GM10847 (cell line): ENCODE measurements at regions not wholly inside any gene's neighbourhood (a gene's known extent, or its start where the extent isn't known, plus 50 kb on each side); places are given as distances from the start of the nearest gene placed in this dataset.

Source experiments
- POLR2A ChIP-seq: IDR thresholded peaks from 2 replicates; pipeline ENCODE4 v1.6.1; 2011; ENCODE audit not compliant: insufficient read length; ENCODE audit errors: extremely low read depth

GRCh38 chr12:4112290-4112689, 161.3 kb upstream of the CCND2 start:
- no peak for TF ChIP-seq POLR2A

- no peak for TF ChIP-seq POLR2A
Observed at GRCh38 chr12:4111010-4111409, 162.6 kb upstream of the CCND2 start.

- no peak for TF ChIP-seq POLR2A
Observed at GRCh38 chr12:4109826-4110225, 163.7 kb upstream of the CCND2 start.

- no peak for TF ChIP-seq POLR2A
Observed at GRCh38 chr12:4108803-4109345, 164.7 kb upstream of the CCND2 start.

- no peak for TF ChIP-seq POLR2A
Observed at GRCh38 chr12:4107911-4108697, 165.5 kb upstream of the CCND2 start.

GRCh38 chr12:4107436-4107878, 166.1 kb upstream of the CCND2 start:
- TF ChIP-seq POLR2A: no peak

- no peak for TF ChIP-seq POLR2A
Observed at GRCh38 chr12:4106621-4107020, 166.9 kb upstream of the CCND2 start.

- no peak for TF ChIP-seq POLR2A
Observed at GRCh38 chr12:4104722-4105244, 168.8 kb upstream of the CCND2 start.

GRCh38 chr12:4099276-4099675, 174.3 kb upstream of the CCND2 start:
- TF ChIP-seq POLR2A: no peak

GRCh38 chr12:4091016-4091743, 182.4 kb upstream of the CCND2 start:
- TF ChIP-seq POLR2A: no peak

GRCh38 chr12:4089956-4090355, 183.6 kb upstream of the CCND2 start:
- no peak for TF ChIP-seq POLR2A

- no peak for TF ChIP-seq POLR2A
Observed at GRCh38 chr12:4089121-4089606, 184.4 kb upstream of the CCND2 start.

- no peak for TF ChIP-seq POLR2A
Observed at GRCh38 chr12:4088451-4088850, 185.1 kb upstream of the CCND2 start.

GRCh38 chr12:4086481-4086880, 187.1 kb upstream of the CCND2 start:
- no peak for TF ChIP-seq POLR2A

GRCh38 chr12:4084573-4084972, 189.0 kb upstream of the CCND2 start:
- TF ChIP-seq POLR2A: no peak
